Tibial artery (tissue), 4 donors: ENCODE measurements at regions not wholly inside any gene's neighbourhood (a gene's known extent, or its start where the extent isn't known, plus 50 kb on each side); places are given as distances from the start of the nearest gene placed in this dataset.

ENCODE experiments used
- DNase-seq, 2 donors: peaks; one replicate each; pipeline ENCODE4 v3.0.0-alpha.2; 2019
- H3K27ac ChIP-seq, 2 donors: fragments of 200-600 bp; sonication (generic) in 1 of 2; 1 replicate in 1 of 2; 2 replicates in 1 of 2; pipeline ENCODE4 v1.5.1; 2018 to 2019; ENCODE audit warnings: mild to moderate bottlenecking in 1 of 2
- H3K27me3 ChIP-seq, 2 donors: fragments of 200-600 bp; sonication (generic) in 1 of 2; one replicate each; pipeline versions ENCODE4 v1.5.1 to v1.6.0; 2016 to 2019
- H3K36me3 ChIP-seq, 3 donors: fragments of 200-600 bp; sonication (generic) in 2 of 3; one replicate each; pipeline ENCODE4 v1.5.1; 2016 to 2019; ENCODE audit warnings: mild to moderate bottlenecking in 2 of 3
- H3K4me1 ChIP-seq, 4 donors: fragments of 200-600 bp; sonication (generic) in 2 of 4; 1 replicate in 3 of 4; 2 replicates in 1 of 4; pipeline ENCODE4 v1.5.1; 2016 to 2019
- H3K4me3 ChIP-seq, 2 donors: fragments of 200-600 bp; sonication (generic) in 1 of 2; 1 replicate in 1 of 2; 2 replicates in 1 of 2; pipeline ENCODE4 v1.5.1; 2018 to 2019; ENCODE audit warnings: mild to moderate bottlenecking in 2 of 2
- H3K9me3 ChIP-seq, 3 donors: fragments of 200-600 bp; sonication (generic) in 1 of 3; one replicate each; pipeline ENCODE4 v1.5.1; 2016 to 2019
- intact Hi-C: fragments of 100-400 bp; cut with DNase I; formaldehyde crosslinking; loops from one replicate; pipeline ENCODE4 v1.15.0; 2023; ENCODE audit warnings: low total_unique reads
- TF ChIP-seq, protein P1 (sequence below), 2 experiments: fragments of 200-600 bp in 1 of 2; fragments of 450-650 bp in 1 of 2; IDR thresholded peaks; one replicate each; pipeline ENCODE4 v1.5.1; 2017 to 2019; ENCODE audit warnings: antibody characterized with exemption in 2 of 2, mild to moderate bottlenecking in 1 of 2, moderate library complexity in 1 of 2

DNA sequence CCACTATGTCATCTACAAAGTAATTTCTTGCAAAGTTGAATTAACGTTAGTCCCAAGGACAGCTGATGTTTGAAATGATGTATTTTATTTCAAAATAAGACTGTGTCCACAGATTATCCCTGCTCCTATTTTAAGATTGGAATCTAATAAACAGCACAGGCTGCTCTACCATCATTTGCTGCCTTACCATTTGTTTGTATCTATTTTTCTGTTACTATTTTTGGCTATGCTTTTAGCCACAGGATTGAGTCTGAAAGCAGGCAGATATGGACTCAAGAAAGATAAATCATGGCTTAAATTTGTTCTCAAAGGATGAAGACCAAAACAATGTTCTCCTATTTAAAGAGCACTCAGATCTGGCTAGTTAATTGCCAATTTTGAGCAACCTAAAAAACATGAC is 105.3 kb downstream of the RGS2 start:
- DNase-seq: no peak
- intact Hi-C loops: no loop called here
- H3K9me3 ChIP-seq: no peaks in the 10 kb centered on the region
- peaks cover 0 to 15% (median 4%) of the 10 kb centered on the region in 4 donors for H3K4me1 ChIP-seq
- H3K27me3 ChIP-seq: no peaks in the 10 kb centered on the region
- no peak overlapping the region for H3K4me3 ChIP-seq
- TF ChIP-seq, protein P1, sequence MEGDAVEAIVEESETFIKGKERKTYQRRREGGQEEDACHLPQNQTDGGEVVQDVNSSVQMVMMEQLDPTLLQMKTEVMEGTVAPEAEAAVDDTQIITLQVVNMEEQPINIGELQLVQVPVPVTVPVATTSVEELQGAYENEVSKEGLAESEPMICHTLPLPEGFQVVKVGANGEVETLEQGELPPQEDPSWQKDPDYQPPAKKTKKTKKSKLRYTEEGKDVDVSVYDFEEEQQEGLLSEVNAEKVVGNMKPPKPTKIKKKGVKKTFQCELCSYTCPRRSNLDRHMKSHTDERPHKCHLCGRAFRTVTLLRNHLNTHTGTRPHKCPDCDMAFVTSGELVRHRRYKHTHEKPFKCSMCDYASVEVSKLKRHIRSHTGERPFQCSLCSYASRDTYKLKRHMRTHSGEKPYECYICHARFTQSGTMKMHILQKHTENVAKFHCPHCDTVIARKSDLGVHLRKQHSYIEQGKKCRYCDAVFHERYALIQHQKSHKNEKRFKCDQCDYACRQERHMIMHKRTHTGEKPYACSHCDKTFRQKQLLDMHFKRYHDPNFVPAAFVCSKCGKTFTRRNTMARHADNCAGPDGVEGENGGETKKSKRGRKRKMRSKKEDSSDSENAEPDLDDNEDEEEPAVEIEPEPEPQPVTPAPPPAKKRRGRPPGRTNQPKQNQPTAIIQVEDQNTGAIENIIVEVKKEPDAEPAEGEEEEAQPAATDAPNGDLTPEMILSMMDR (IDR thresholded peaks at IDR 0.05): no peak
- H3K27ac ChIP-seq: peak overlapping the region; percentile 23 to 30
- H3K36me3 ChIP-seq: no peaks in the 10 kb centered on the region

DNA sequence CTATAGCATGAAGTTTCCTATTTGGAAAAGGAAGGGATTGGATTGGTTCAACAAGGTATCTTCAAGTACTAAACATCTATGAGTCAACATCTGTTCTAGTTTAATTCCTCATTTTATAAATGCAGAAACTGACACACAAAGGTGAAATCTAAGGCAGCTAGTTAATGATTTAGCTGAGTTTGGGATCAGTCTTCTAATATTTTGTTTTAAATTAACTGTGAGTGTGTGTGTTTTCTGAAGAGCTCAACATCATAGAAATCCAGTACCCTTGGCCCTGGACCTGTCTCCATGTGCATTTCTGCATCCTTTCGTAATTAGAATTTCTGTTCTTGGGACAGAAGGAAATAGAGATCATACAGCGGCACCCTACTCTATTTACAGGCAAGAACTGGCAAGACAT is 105.9 kb downstream of the RGS2 start:
- H3K27me3 ChIP-seq: no peaks in the 10 kb centered on the region
- H3K4me1 ChIP-seq: peaks cover 0 to 15% (median 4%) of the 10 kb centered on the region in 4 donors
- TF ChIP-seq, protein P1 (IDR thresholded peaks at IDR 0.05): no peak
- peak overlapping the region in 1 of 2 donors; percentile 23 for H3K27ac ChIP-seq
- intact Hi-C loops: no loop called here
- H3K36me3 ChIP-seq: no peaks in the 10 kb centered on the region
- no peak for DNase-seq
- H3K4me3 ChIP-seq: no peak overlapping the region
- H3K9me3 ChIP-seq: no peaks in the 10 kb centered on the region

DNA sequence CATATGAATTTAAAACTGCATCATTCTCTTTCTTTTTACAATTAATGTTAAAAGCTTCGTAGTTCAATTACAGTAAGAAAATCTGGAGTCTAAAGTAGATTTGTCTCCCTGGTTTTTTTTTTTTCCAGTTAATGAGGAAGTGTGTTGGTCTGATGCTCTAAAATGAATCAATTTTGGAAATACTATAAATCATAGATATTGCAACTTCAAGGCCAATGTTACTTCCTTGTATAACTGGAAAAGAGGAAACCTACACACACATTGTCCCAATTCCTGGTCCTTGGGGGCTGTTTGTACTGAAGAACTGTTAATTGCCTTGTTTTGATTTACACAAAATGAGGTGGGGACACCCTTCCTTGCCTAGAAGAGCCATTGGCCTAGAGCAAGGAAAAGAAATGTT is 107.2 kb downstream of the RGS2 start:
- TF ChIP-seq, protein P1 (IDR thresholded peaks at IDR 0.05): no peak
- intact Hi-C loops: no loop called here
- no peak overlapping the region for H3K27ac ChIP-seq
- no peaks in the 10 kb centered on the region for H3K27me3 ChIP-seq
- no peaks in the 10 kb centered on the region for H3K36me3 ChIP-seq
- H3K4me3 ChIP-seq: no peak overlapping the region
- peaks cover 0 to 15% (median 4%) of the 10 kb centered on the region in 4 donors for H3K4me1 ChIP-seq
- H3K9me3 ChIP-seq: no peaks in the 10 kb centered on the region
- no peak for DNase-seq

DNA sequence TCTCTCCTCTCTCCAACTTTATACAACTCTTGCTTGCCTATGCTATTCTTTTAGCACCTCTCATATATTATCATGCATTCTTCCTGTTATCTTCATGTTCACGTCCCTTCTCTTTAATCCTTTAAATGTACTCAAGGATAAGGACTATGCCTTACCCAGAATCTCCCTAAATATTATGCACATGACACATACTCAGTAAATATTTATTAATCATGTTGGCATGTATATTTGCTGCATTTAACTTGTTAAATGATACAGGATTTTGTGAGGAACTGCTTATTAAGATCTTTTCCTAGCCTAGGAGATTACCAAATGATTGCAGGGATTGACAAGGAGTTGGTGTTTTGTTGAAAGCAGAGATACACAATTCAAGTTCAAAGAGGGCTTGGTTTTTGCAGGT is 109.4 kb downstream of the RGS2 start:
- Histone ChIP-seq H3K27ac (no peak overlapping the region), H3K4me3 (no peak overlapping the region), H3K27me3 (no peaks in the 10 kb centered on the region), H3K36me3 (no peaks in the 10 kb centered on the region), H3K4me1 (peaks cover 0 to 15% (median 4%) of the 10 kb centered on the region in 4 donors), H3K9me3 (no peaks in the 10 kb centered on the region)
- no peak for DNase-seq
- TF ChIP-seq, protein P1 (IDR thresholded peaks at IDR 0.05): no peak
- intact Hi-C loops: no loop called here

DNA sequence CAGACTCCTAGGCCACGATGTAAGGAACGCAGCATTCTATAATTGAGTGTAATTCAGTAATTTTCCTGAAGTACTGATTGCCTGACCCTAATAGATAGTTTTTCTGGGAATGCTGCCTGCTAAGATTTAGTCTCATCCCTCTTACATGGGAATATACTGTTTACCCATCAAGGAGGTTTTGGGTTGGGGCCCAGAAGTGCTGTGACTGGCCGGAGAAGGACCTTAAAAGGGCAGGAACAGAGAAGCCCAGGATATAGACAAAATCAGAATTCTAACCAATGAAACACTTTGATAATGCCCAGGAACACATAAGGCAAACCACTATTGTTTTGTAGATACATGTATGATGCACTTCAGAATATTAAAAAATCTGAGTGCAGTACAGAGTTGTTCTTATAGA is 111.6 kb downstream of the RGS2 start:
- Histone ChIP-seq H3K9me3 (no peaks in the 10 kb centered on the region), H3K4me1 (no peaks in the 10 kb centered on the region), H3K27ac (no peak overlapping the region), H3K27me3 (no peaks in the 10 kb centered on the region), H3K36me3 (no peaks in the 10 kb centered on the region), H3K4me3 (no peak overlapping the region)
- intact Hi-C loops: no loop called here
- TF ChIP-seq, protein P1 (IDR thresholded peaks at IDR 0.05): no peak
- DNase-seq: no peak

DNA sequence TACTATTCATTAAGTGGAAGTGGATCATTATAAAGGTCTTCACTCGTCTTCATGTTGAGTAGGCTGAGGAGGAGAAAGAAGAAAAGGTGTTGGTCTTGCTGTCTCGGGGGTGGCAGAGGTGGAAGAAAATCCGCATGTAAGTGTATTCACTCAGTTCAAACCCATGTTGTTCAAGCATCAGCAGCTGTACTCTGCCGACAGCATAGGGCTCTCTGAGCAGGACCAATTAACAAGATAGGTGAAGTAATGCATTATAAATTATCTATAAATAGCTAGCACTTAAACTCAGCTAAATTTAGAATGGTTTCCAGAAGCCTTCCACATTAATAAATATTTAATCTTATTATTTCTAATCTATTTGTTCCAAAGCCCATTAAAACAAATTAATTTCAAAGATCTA is 116.8 kb downstream of the RGS2 start:
- intact Hi-C loops: no loop called here
- Histone ChIP-seq H3K9me3 (no peaks in the 10 kb centered on the region), H3K36me3 (no peaks in the 10 kb centered on the region), H3K4me3 (no peak overlapping the region), H3K27me3 (no peaks in the 10 kb centered on the region), H3K27ac (no peak overlapping the region), H3K4me1 (no peaks in the 10 kb centered on the region)
- DNase-seq: no peak
- TF ChIP-seq, protein P1 (IDR thresholded peaks at IDR 0.05): no peak
